Activated CD8-positive, alpha-beta T cell treated with anti-CD3 and anti-CD28 coated beads, Interleukin-2, amount 10 ng/mL, durations not matched to agents 7 days and 5 days (primary cell): ENCODE measurements at regions not wholly inside any gene's neighbourhood (a gene's known extent, or its start where the extent isn't known, plus 50 kb on each side); places are given as distances from the start of the nearest gene placed in this dataset.

Source experiments
- ATAC-seq: fragments of 150-1000 bp; cut with Tn5 transposase; one replicate; pipeline ENCODE4 v1.10.0; 2021; ENCODE audit warnings: moderate library complexity
- CTCF ChIA-PET: fragments of 350-600 bp; sonication (Branson Sonifier 250); formaldehyde crosslinking; loops from one replicate; lab custom pipeline; 2021; ENCODE audit warnings: antibody characterized with exemption; lab: Charles Lee
- POLR2A ChIA-PET: fragments of 350-600 bp; sonication (Branson Sonifier 250); formaldehyde crosslinking; loops from one replicate; lab custom pipeline; 2021; ENCODE audit warnings: antibody characterized with exemption; lab: Charles Lee
- DNase-seq: peaks from one replicate; pipeline ENCODE4 v3.0.0-alpha.2; 2020
- H3K27ac Mint-ChIP-seq: one replicate; pipeline ENCODE4 v1.8.0; 2021; ENCODE audit warnings: mild to moderate bottlenecking, mixed read lengths
- H3K27me3 Mint-ChIP-seq: one replicate; pipeline ENCODE4 v1.8.0; 2021; ENCODE audit warnings: low read depth, mixed read lengths
- H3K36me3 Mint-ChIP-seq: one replicate; pipeline ENCODE4 v1.8.0; 2021; ENCODE audit warnings: low read depth, mixed read lengths
- H3K4me1 Mint-ChIP-seq: one replicate; pipeline ENCODE4 v1.8.0; 2021; ENCODE audit warnings: low read depth, mixed read lengths
- H3K4me3 Mint-ChIP-seq: one replicate; pipeline ENCODE4 v1.8.0; 2021; ENCODE audit warnings: mild to moderate bottlenecking, mixed read lengths
- H3K9me3 Mint-ChIP-seq: one replicate; pipeline ENCODE4 v1.8.0; 2022; ENCODE audit warnings: mixed read lengths; ENCODE audit not compliant: insufficient read depth

- ChIA-PET POLR2A (no interaction called here), CTCF (interaction anchor here (1.3 kb wide), 1 partner anchor 14 kb away, joined by 4 read pairs; no protein-coding TSS in a partner anchor)
- no peaks in the 10 kb centered on the region for H3K9me3 Mint-ChIP-seq
- no peaks in the 10 kb centered on the region for H3K27me3 Mint-ChIP-seq
- no peaks in the 10 kb centered on the region for H3K36me3 Mint-ChIP-seq
- no peak overlapping the region for H3K27ac Mint-ChIP-seq
- H3K4me3 Mint-ChIP-seq = no peak overlapping the region
- DNase-seq = no peak
- ATAC-seq = no peak
- no peaks in the 10 kb centered on the region for H3K4me1 Mint-ChIP-seq
Measured at GRCh38 chr11:29328961-29329441, 687.8 kb downstream of the KCNA4 start.

- H3K27ac Mint-ChIP-seq = no peak overlapping the region
- H3K4me1 Mint-ChIP-seq = no peaks in the 10 kb centered on the region
- no peaks in the 10 kb centered on the region for H3K9me3 Mint-ChIP-seq
- ChIA-PET POLR2A (no interaction called here), CTCF (no interaction called here)
- H3K4me3 Mint-ChIP-seq = no peak overlapping the region
- H3K36me3 Mint-ChIP-seq = no peaks in the 10 kb centered on the region
- no peaks in the 10 kb centered on the region for H3K27me3 Mint-ChIP-seq
- DNase-seq (no peak), ATAC-seq (no peak)
Measured at GRCh38 chr11:29327891-29328290, 688.9 kb downstream of the KCNA4 start.

DNA sequence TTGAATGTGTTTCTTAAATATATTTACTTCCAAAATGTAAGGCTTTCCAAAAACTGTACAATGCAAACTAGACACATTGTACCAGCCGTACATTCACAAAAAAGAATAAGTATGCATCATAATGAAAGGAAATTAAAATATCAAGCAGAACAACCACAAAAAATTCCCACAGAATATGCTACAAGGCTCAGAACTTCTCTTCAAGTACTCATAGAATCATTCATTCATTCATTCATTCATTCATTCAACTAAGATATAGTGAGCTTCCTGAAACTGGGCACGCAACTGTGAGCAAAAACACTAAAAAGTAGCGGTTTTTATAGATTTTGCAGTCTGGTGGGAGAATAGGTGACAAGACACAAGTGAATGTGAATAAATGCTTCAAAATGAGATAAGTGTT, 690.1 kb downstream of the KCNA4 start:
- no peak overlapping the region for H3K27ac Mint-ChIP-seq
- DNase-seq (no peak), ATAC-seq (no peak)
- no peak overlapping the region for H3K4me3 Mint-ChIP-seq
- ChIA-PET POLR2A (no interaction called here), CTCF (no interaction called here)
- H3K9me3 Mint-ChIP-seq = no peaks in the 10 kb centered on the region
- no peaks in the 10 kb centered on the region for H3K36me3 Mint-ChIP-seq
- H3K27me3 Mint-ChIP-seq = no peaks in the 10 kb centered on the region
- H3K4me1 Mint-ChIP-seq = no peaks in the 10 kb centered on the region

- H3K9me3 Mint-ChIP-seq = peaks cover 5% of the 10 kb centered on the region
- H3K4me3 Mint-ChIP-seq = no peak overlapping the region
- no peaks in the 10 kb centered on the region for H3K27me3 Mint-ChIP-seq
- H3K36me3 Mint-ChIP-seq = no peaks in the 10 kb centered on the region
- ChIA-PET POLR2A (no interaction called here), CTCF (no interaction called here)
- DNase-seq = no peak
- ATAC-seq = no peak
- H3K4me1 Mint-ChIP-seq = no peaks in the 10 kb centered on the region
- no peak overlapping the region for H3K27ac Mint-ChIP-seq
Measured at GRCh38 chr11:29324328-29324727, 692.5 kb downstream of the KCNA4 start.

- no peaks in the 10 kb centered on the region for H3K4me1 Mint-ChIP-seq
- H3K9me3 Mint-ChIP-seq = peaks cover 5% of the 10 kb centered on the region
- no peak overlapping the region for H3K4me3 Mint-ChIP-seq
- no peaks in the 10 kb centered on the region for H3K36me3 Mint-ChIP-seq
- CTCF ChIA-PET = no interaction called here
- POLR2A ChIA-PET = no interaction called here
- no peak overlapping the region for H3K27ac Mint-ChIP-seq
- ATAC-seq (no peak), DNase-seq (no peak)
- H3K27me3 Mint-ChIP-seq = no peaks in the 10 kb centered on the region
Measured at GRCh38 chr11:29321293-29322132, 695.3 kb downstream of the KCNA4 start.

- DNase-seq (no peak), ATAC-seq (no peak)
- H3K9me3 Mint-ChIP-seq = peaks cover 5% of the 10 kb centered on the region
- H3K4me3 Mint-ChIP-seq = no peak overlapping the region
- POLR2A ChIA-PET = no interaction called here
- no peaks in the 10 kb centered on the region for H3K4me1 Mint-ChIP-seq
- H3K27me3 Mint-ChIP-seq = no peaks in the 10 kb centered on the region
- no peak overlapping the region for H3K27ac Mint-ChIP-seq
- no peaks in the 10 kb centered on the region for H3K36me3 Mint-ChIP-seq
- CTCF ChIA-PET = no interaction called here
Measured at GRCh38 chr11:29320196-29320595, 696.6 kb downstream of the KCNA4 start.

DNA sequence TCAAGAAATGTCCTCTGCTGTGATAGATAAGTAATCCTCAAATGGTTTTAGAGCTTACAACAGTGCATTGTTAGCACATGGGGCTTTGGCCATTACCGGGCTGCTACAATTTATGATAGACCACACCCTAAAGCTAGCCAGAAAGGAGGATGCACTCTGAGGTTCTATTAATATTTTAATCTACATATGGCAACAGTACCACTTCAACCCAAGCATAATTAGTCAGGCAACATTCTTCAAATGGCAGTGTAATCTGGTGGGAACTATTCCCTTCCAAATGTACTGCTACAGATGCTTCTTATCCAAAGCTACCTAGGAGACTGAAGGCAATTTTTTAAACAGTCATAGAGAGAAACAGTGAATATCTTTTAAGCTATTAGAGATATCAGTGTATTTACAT, 697.6 kb downstream of the KCNA4 start:
- Mint-ChIP-seq H3K27me3 (no peaks in the 10 kb centered on the region), H3K4me1 (no peaks in the 10 kb centered on the region), H3K4me3 (no peak overlapping the region), H3K36me3 (no peaks in the 10 kb centered on the region), H3K27ac (no peak overlapping the region), H3K9me3 (peaks cover 5% of the 10 kb centered on the region)
- ChIA-PET POLR2A (no interaction called here), CTCF (no interaction called here)
- DNase-seq (no peak), ATAC-seq (no peak)

- CTCF ChIA-PET = no interaction called here
- Mint-ChIP-seq H3K27me3 (no peaks in the 10 kb centered on the region), H3K4me3 (no peak overlapping the region), H3K27ac (no peak overlapping the region), H3K4me1 (no peaks in the 10 kb centered on the region), H3K9me3 (peaks cover 5% of the 10 kb centered on the region), H3K36me3 (no peaks in the 10 kb centered on the region)
- ATAC-seq = no peak
- POLR2A ChIA-PET = no interaction called here
- DNase-seq = no peak
Measured at GRCh38 chr11:29318134-29318845, 698.5 kb downstream of the KCNA4 start.

GRCh38 chr11:29317694-29318093, 699.1 kb downstream of the KCNA4 start:
- H3K27ac Mint-ChIP-seq = no peak overlapping the region
- no peak for DNase-seq

DNA sequence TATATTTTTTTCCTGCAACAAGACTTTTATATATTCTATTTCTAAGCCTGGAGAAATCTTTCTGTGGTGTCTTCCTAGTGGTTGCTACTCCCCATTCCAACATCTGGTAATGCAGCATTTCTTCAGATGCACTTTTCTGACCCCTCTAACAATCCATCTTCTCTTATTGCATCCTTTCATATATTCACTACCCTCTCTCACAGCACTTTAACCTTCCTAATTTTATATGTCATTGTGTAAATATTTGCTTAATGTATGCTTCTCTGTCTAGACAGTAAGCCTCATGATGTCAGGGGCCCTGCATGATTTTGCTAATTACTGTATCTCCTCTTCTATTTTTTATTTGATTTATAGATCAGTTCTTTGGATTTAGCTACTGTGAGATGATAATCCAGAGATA, 701.6 kb downstream of the KCNA4 start:
- H3K27ac Mint-ChIP-seq = no peak overlapping the region
- no peaks in the 10 kb centered on the region for H3K27me3 Mint-ChIP-seq
- ATAC-seq (no peak), DNase-seq (no peak)
- no peaks in the 10 kb centered on the region for H3K4me1 Mint-ChIP-seq
- no peaks in the 10 kb centered on the region for H3K36me3 Mint-ChIP-seq
- POLR2A ChIA-PET = no interaction called here
- H3K4me3 Mint-ChIP-seq = no peak overlapping the region
- CTCF ChIA-PET = no interaction called here
- H3K9me3 Mint-ChIP-seq = no peaks in the 10 kb centered on the region

More at GRCh38 chr11:29317694-29318093, 699.1 kb downstream of the KCNA4 start:
- no peaks in the 10 kb centered on the region for H3K27me3 Mint-ChIP-seq
- H3K4me1 Mint-ChIP-seq = no peaks in the 10 kb centered on the region
- no peaks in the 10 kb centered on the region for H3K36me3 Mint-ChIP-seq
- POLR2A ChIA-PET = no interaction called here
- H3K9me3 Mint-ChIP-seq = peaks cover 5% of the 10 kb centered on the region
- CTCF ChIA-PET = no interaction called here
- no peak overlapping the region for H3K4me3 Mint-ChIP-seq
- ATAC-seq = no peak

DNA sequence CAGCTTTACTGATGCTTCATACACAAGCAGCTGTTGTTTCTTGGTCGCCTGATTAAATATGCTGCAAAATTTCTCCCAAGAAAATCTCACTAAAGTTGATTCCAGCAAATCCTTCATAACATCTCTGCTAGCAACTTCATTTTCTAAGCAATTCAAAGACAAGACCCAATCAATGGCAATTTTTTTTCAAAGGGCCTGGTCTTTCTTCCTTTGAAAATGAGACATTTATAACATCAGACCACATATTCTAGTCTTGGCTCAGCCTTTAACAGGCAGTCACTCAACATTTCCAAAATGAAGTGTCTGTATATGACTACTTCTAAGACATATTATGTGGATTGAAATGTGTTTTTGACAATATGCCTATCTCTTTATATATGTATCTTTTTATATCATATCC, 702.6 kb downstream of the KCNA4 start:
- ATAC-seq (no peak), DNase-seq (no peak)
- Mint-ChIP-seq H3K27me3 (no peaks in the 10 kb centered on the region), H3K9me3 (peaks cover 6% of the 10 kb centered on the region), H3K4me3 (no peak overlapping the region), H3K27ac (no peak overlapping the region), H3K36me3 (no peaks in the 10 kb centered on the region), H3K4me1 (no peaks in the 10 kb centered on the region)
- POLR2A ChIA-PET = no interaction called here
- CTCF ChIA-PET = no interaction called here

- DNase-seq = no peak
- Mint-ChIP-seq H3K27me3 (no peaks in the 10 kb centered on the region), H3K4me1 (no peaks in the 10 kb centered on the region), H3K36me3 (no peaks in the 10 kb centered on the region), H3K4me3 (no peak overlapping the region), H3K9me3 (peaks cover 6% of the 10 kb centered on the region), H3K27ac (no peak overlapping the region)
- ChIA-PET CTCF (no interaction called here), POLR2A (no interaction called here)
- ATAC-seq = no peak
Measured at GRCh38 chr11:29312812-29313211, 704.0 kb downstream of the KCNA4 start.
